Chondrocyte (in vitro differentiated cells): ENCODE measurements at regions not wholly inside any gene's neighbourhood (a gene's known extent, or its start where the extent isn't known, plus 50 kb on each side); places are given as distances from the start of the nearest gene placed in this dataset.

Source experiments
- DNase-seq: peaks from one replicate; pipeline ENCODE4 v3.0.0; 2021; ENCODE audit warnings: mixed read lengths, low spot score
- H3K27ac Mint-ChIP-seq: one replicate; pipeline ENCODE4 v1.8.0; 2021; ENCODE audit warnings: mild to moderate bottlenecking, moderate library complexity, mixed read lengths; ENCODE audit not compliant: unreplicated experiment
- H3K27me3 Mint-ChIP-seq: 2 replicates; pipeline ENCODE4 v1.8.0; 2021; ENCODE audit warnings: low read depth, mixed read lengths
- H3K36me3 Mint-ChIP-seq: 2 replicates; pipeline ENCODE4 v1.8.0; 2021; ENCODE audit warnings: low read depth, mixed read lengths
- H3K4me1 Mint-ChIP-seq: 2 replicates; pipeline ENCODE4 v1.8.0; 2021; ENCODE audit warnings: low read depth, mild to moderate bottlenecking, mixed read lengths
- H3K4me3 Mint-ChIP-seq: one replicate; pipeline ENCODE4 v1.8.0; 2021; ENCODE audit warnings: mild to moderate bottlenecking, moderate library complexity, mixed read lengths; ENCODE audit not compliant: unreplicated experiment
- H3K9me3 Mint-ChIP-seq: 2 replicates; pipeline ENCODE4 v1.8.0; 2021; ENCODE audit warnings: low read depth, mixed read lengths
- CTCF ChIP-seq: fragments of 200-600 bp; sonication (generic); IDR thresholded peaks from 2 replicates; pipeline ENCODE4 v1.5.0; 2021; ENCODE audit warnings: antibody characterized with exemption, mild to moderate bottlenecking, moderate library complexity

DNA sequence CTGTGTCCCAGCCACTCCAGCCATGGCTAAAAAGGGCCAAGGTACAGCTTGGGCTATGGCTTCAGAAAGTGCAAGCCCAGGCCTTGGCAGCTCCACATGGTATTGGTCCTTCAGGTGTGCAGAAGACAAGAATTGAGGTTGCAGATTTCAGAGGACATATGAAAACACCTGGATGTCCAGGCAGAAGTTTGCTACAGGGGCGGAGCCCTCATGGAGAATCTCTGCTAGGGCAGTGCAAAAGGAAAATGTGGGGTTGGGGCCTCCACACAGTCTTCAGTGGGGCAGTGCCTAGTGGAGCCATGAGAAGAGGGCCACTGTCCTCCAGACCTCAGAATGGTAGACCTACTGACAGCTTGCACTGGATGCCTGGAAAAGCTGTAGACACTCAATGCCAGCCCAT lies 1074.1 kb downstream of the JRKL start:
- peaks cover 14% of the 10 kb centered on the region for H3K9me3 Mint-ChIP-seq
- no peaks in the 10 kb centered on the region for H3K4me1 Mint-ChIP-seq

DNA sequence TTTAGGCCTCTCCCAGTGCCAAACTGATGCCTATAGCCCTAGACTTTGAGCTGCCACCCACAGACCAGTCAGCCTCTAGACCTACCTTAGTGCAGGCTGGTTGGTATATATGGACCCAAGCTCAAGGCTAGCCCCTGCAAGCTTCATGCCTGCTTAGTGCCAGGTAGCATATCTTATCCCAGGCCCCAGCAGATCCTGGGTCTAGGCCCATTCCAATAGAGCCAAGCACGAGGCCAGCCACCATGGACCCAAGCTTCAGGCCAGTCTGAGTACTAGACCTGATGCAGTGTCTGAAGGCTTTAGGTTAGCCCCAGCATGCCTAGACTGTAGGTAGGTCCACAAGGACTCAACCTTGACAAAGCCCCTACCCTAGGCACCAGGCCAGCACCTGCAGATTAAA lies 1081.7 kb downstream of the JRKL start:
- TF ChIP-seq CTCF, result no peak
- Mint-ChIP-seq H3K4me3 (no peak overlapping the region), H3K4me1 (no peaks in the 10 kb centered on the region), H3K36me3 (peaks cover 3% of the 10 kb centered on the region), H3K9me3 (peaks cover 17% of the 10 kb centered on the region), H3K27me3 (peaks cover 10% of the 10 kb centered on the region), H3K27ac (no peak overlapping the region)
- DNase-seq, result peak; percentile 29

More for the DNA sequence above, 1074.1 kb downstream of the JRKL start:
- TF ChIP-seq CTCF, result no peak
- Mint-ChIP-seq H3K27me3 (peaks cover 12% of the 10 kb centered on the region), H3K4me3 (no peak overlapping the region), H3K27ac (no peak overlapping the region), H3K36me3 (peaks cover 1% of the 10 kb centered on the region)
- no peak for DNase-seq

DNA sequence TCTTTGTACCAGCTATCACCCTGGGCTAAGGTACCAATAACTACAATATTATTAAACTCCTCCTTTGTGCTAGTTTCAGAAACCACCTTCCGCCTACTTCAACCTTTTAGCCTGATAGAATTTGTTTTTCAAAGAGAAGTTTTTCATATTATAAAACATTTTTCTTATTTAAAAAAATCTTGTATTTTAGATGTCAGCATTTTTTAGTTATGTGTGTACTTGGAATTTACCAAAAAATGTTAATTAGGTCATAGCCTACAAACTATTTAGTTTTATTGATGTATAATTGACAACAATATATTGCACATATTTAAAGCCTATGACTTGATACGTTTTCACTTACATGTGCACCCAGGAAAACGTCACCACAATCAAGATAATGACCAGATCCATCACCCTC lies 1097.6 kb downstream of the JRKL start:
- DNase-seq, result no peak
- H3K36me3 Mint-ChIP-seq, result no peaks in the 10 kb centered on the region
- no peak overlapping the region for H3K27ac Mint-ChIP-seq
- peaks cover 13% of the 10 kb centered on the region for H3K27me3 Mint-ChIP-seq
- no peaks in the 10 kb centered on the region for H3K4me1 Mint-ChIP-seq
- no peak for TF ChIP-seq CTCF
- no peak overlapping the region for H3K4me3 Mint-ChIP-seq
- H3K9me3 Mint-ChIP-seq, result peaks cover 5% of the 10 kb centered on the region

- Mint-ChIP-seq H3K4me1 (no peaks in the 10 kb centered on the region), H3K27me3 (peaks cover 2% of the 10 kb centered on the region), H3K4me3 (no peak overlapping the region), H3K27ac (no peak overlapping the region), H3K36me3 (no peaks in the 10 kb centered on the region), H3K9me3 (peaks cover 10% of the 10 kb centered on the region)
- TF ChIP-seq CTCF, result no peak
- DNase-seq, result no peak
These were observed 1109.1 kb downstream of the JRKL start for GRCh38 chr11:97498891-97499290.

DNA sequence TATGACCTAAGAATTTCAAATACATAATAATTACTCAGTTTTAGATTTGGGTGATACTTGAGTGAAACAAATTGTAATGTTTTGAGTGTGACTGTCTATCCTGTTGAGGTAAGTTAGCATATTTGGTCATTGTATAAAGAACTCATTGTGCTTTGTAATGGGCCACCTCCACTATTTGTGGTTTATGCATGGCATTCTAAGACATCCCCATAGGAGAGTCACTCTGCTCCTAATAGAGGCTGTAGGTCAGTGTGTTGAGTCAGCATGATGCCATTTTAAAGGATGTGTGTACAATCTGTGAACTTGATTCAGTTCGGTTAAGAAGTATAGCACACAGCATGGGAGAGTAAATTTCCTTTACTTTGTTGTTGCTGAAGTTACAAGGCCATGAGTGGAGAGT lies 1112.4 kb downstream of the JRKL start:
- TF ChIP-seq CTCF, result no peak
- Mint-ChIP-seq H3K9me3 (peaks cover 10% of the 10 kb centered on the region), H3K4me3 (no peak overlapping the region), H3K36me3 (no peaks in the 10 kb centered on the region), H3K27ac (no peak overlapping the region), H3K27me3 (no peaks in the 10 kb centered on the region), H3K4me1 (no peaks in the 10 kb centered on the region)
- DNase-seq, result no peak
